Spleen (tissue), 7 donors: ENCODE measurements at regions not wholly inside any gene's neighbourhood (a gene's known extent, or its start where the extent isn't known, plus 50 kb on each side); places are given as distances from the start of the nearest gene placed in this dataset.

ENCODE experiments used
- CTCF ChIP-seq, 11 experiments: fragments of 200-600 bp in 7 of 11; fragments of 450-650 bp in 4 of 11; sonication (generic) in 4 of 11; IDR thresholded peaks in 8 of 11; conservative IDR thresholded peaks in 3 of 11; 1 replicate in 7 of 11; 2 replicates in 4 of 11; pipeline versions ENCODE4 v1.4.0 to v1.8.0; 2016 to 2021; ENCODE audit warnings: antibody characterized with exemption in 11 of 11, inconsistent platforms in 4 of 11, mild to moderate bottlenecking in 1 of 11
- POLR2A ChIP-seq, 3 donors: fragments of 450-650 bp; IDR thresholded peaks; one replicate each; pipeline ENCODE4 v1.5.1; 2017; ENCODE audit warnings: antibody characterized with exemption in 3 of 3, mild to moderate bottlenecking in 1 of 3
- POLR2AphosphoS5 ChIP-seq, 3 donors: sonication (generic); formaldehyde crosslinking; IDR thresholded peaks; one replicate each; pipeline ENCODE4 v1.5.1; 2017; ENCODE audit warnings: antibody characterized with exemption in 3 of 3
- donor health status: DM: no; HTN: no; CAD: no; lungs with moderate emphysema.
- donor health status: DM: no; HTN: no; CAD: no.
- donor health status: DM: no; HTN: no; CAD: no.

GRCh38 chr7:1383398-1384112, 75.7 kb downstream of the MICALL2 start:
- TF ChIP-seq POLR2A (IDR thresholded peaks at IDR 0.05) (no peak), CTCF (IDR thresholded peaks at IDR 0.05 in 8 of 11, conservative IDR thresholded peaks at IDR 0.05 in 3 of 11) (no peak), POLR2AphosphoS5 (IDR thresholded peaks at IDR 0.05) (no peak)
